Esophagus muscularis mucosa (tissue), 4 donors: ENCODE measurements at regions not wholly inside any gene's neighbourhood (a gene's known extent, or its start where the extent isn't known, plus 50 kb on each side); places are given as distances from the start of the nearest gene placed in this dataset.
"Not testable (repeated sequence)": the region's sequence is repeated elsewhere in the genome, so short reads cannot be mapped to it uniquely, and the experiment has no call there.

ENCODE experiments used
- DNase-seq: peaks from one replicate; pipeline ENCODE4 v3.0.0-alpha.2; 2017; ENCODE audit errors: extremely low spot score
- H3K27ac ChIP-seq, 4 donors: fragments of 200-600 bp; sonication (generic); replicated peaks in 1 of 4; 1 replicate in 3 of 4; 2 replicates in 1 of 4; pipeline ENCODE4 v1.5.1; 2016 to 2019; ENCODE audit warnings: mild to moderate bottlenecking in 1 of 4
- H3K27me3 ChIP-seq, 4 donors: fragments of 200-600 bp; sonication (generic); one replicate each; pipeline versions ENCODE4 v1.5.1 to v1.6.0; 2016 to 2019
- H3K36me3 ChIP-seq, 4 donors: fragments of 200-600 bp; sonication (generic); one replicate each; pipeline ENCODE4 v1.5.1; 2016 to 2019
- H3K4me1 ChIP-seq, 4 donors: fragments of 200-600 bp; sonication (generic); one replicate each; pipeline ENCODE4 v1.5.1; 2016 to 2019
- H3K4me3 ChIP-seq, 4 donors: fragments of 200-600 bp; sonication (generic); 1 replicate in 2 of 4; 2 replicates in 2 of 4; pipeline ENCODE4 v1.5.1; 2016 to 2019; ENCODE audit warnings: mild to moderate bottlenecking in 4 of 4, moderate library complexity in 1 of 4
- H3K9me3 ChIP-seq, 4 donors: fragments of 200-600 bp; sonication (generic); 1 replicate in 3 of 4; 2 replicates in 1 of 4; pipeline ENCODE4 v1.5.1; 2016 to 2019
- CTCF ChIP-seq, 3 experiments: fragments of 200-600 bp in 2 of 3; fragments of 450-650 bp in 1 of 3; sonication (generic) in 2 of 3; IDR thresholded peaks; one replicate each; pipeline ENCODE4 v1.5.1; 2017 to 2019; ENCODE audit warnings: antibody characterized with exemption in 3 of 3, mild to moderate bottlenecking in 2 of 3, moderate library complexity in 1 of 3
- EP300 ChIP-seq: sonication (generic); formaldehyde crosslinking; IDR thresholded peaks from one replicate; pipeline ENCODE4 v1.6.1; 2017; ENCODE audit warnings: antibody characterized with exemption
- POLR2A ChIP-seq: fragments of 450-650 bp; IDR thresholded peaks from one replicate; pipeline ENCODE4 v1.6.1; 2017; ENCODE audit warnings: antibody characterized with exemption, moderate library complexity, mild to moderate bottlenecking, low read depth
- POLR2AphosphoS5 ChIP-seq, 2 donors: sonication (generic); formaldehyde crosslinking; IDR thresholded peaks; one replicate each; pipeline ENCODE4 v1.6.1; 2017; ENCODE audit warnings: antibody characterized with exemption in 2 of 2
- WGBS: methylation state at CpG from one replicate; pipeline ENCODE4 v1.1.5; 2018; 5-methylcytosine and 5-hydroxymethylcytosine counted together
- intact Hi-C: fragments of 100-400 bp; cut with DNase I; formaldehyde crosslinking; loops from one replicate; pipeline ENCODE4 v1.15.1; 2023

- no peaks in the 10 kb centered on the region for H3K4me1 ChIP-seq
- TF ChIP-seq POLR2A, result no peak
- TF ChIP-seq EP300, result no peak
- TF ChIP-seq POLR2AphosphoS5 (IDR thresholded peaks at IDR 0.05), result no peak
- TF ChIP-seq CTCF (IDR thresholded peaks at IDR 0.05), result no peak
- no peaks in the 10 kb centered on the region for H3K36me3 ChIP-seq
- no peaks in the 10 kb centered on the region for H3K27me3 ChIP-seq
- DNase-seq, result no peak
- no peak overlapping the region for H3K27ac ChIP-seq
- no peak overlapping the region for H3K4me3 ChIP-seq
- H3K9me3 ChIP-seq, result no peaks in the 10 kb centered on the region
- intact Hi-C loops, result no loop called here
- WGBS, result 58% methylated on average over 6 of the region's 6 CpGs
Observed at GRCh38 chrX:46130247-46130646, 415.0 kb downstream of the ZNF674 start.

GRCh38 chrX:46125111-46125510 lies 420.1 kb downstream of the ZNF674 start:
- H3K4me1 ChIP-seq, result no peaks in the 10 kb centered on the region
- no peak overlapping the region for H3K4me3 ChIP-seq
- no peak for DNase-seq
- no peak overlapping the region for H3K27ac ChIP-seq
- no peaks in the 10 kb centered on the region for H3K9me3 ChIP-seq
- TF ChIP-seq POLR2A (no peak), CTCF (IDR thresholded peaks at IDR 0.05) (no peak), EP300 (no peak), POLR2AphosphoS5 (IDR thresholded peaks at IDR 0.05) (no peak)
- intact Hi-C loops, result no loop called here
- WGBS, result 71% methylated on average over 1 of the region's 1 CpG
- H3K27me3 ChIP-seq, result no peaks in the 10 kb centered on the region
- H3K36me3 ChIP-seq, result no peaks in the 10 kb centered on the region

GRCh38 chrX:46117234-46117633 lies 428.0 kb downstream of the ZNF674 start:
- DNase-seq, result no peak
- Histone ChIP-seq H3K4me3 (no peak overlapping the region), H3K4me1 (no peaks in the 10 kb centered on the region), H3K36me3 (no peaks in the 10 kb centered on the region), H3K27me3 (no peaks in the 10 kb centered on the region), H3K9me3 (peaks cover 0 to 9% (median 0%) of the 10 kb centered on the region in 4 donors), H3K27ac (no peak overlapping the region)
- intact Hi-C loops, result no loop called here
- 64% methylated on average over 2 of the region's 2 CpGs for WGBS
- no peak for TF ChIP-seq CTCF (IDR thresholded peaks at IDR 0.05)

GRCh38 chrX:46087310-46087709 lies 457.9 kb downstream of the ZNF674 start:
- H3K4me3 ChIP-seq, intact Hi-C loops, H3K27me3 ChIP-seq, H3K4me1 ChIP-seq, DNase-seq, H3K36me3 ChIP-seq, H3K9me3 ChIP-seq, H3K27ac ChIP-seq: not testable (repeated sequence)
- WGBS, result 72% methylated on average over 6 of the region's 6 CpGs

- H3K36me3 ChIP-seq, H3K27me3 ChIP-seq, H3K27ac ChIP-seq, intact Hi-C loops, H3K4me1 ChIP-seq, H3K4me3 ChIP-seq, DNase-seq: not testable (repeated sequence)
- WGBS, result 89% methylated on average over 3 of the region's 5 CpGs
- H3K9me3 ChIP-seq, result peaks cover 0 to 22% (median 0%) of the 10 kb centered on the region in 4 donors
Observed at GRCh38 chrX:46080121-46080520, 465.1 kb downstream of the ZNF674 start.

GRCh38 chrX:46072791-46073190 lies 472.4 kb downstream of the ZNF674 start:
- TF ChIP-seq POLR2AphosphoS5 (IDR thresholded peaks at IDR 0.05), result no peak
- TF ChIP-seq POLR2A, result no peak
- no peak for TF ChIP-seq EP300
- TF ChIP-seq CTCF (IDR thresholded peaks at IDR 0.05), result no peak
- 75% methylated on average over 3 of the region's 3 CpGs for WGBS
- Histone ChIP-seq H3K36me3 (no peaks in the 10 kb centered on the region), H3K27me3 (no peaks in the 10 kb centered on the region), H3K4me3 (no peak overlapping the region), H3K9me3 (peaks cover 0 to 11% (median 0%) of the 10 kb centered on the region in 4 donors), H3K27ac (no peak overlapping the region), H3K4me1 (no peaks in the 10 kb centered on the region)
- DNase-seq, result no peak
- intact Hi-C loops, result no loop called here
